Coronary artery (tissue), 2 donors: ENCODE measurements at regions not wholly inside any gene's neighbourhood (a gene's known extent, or its start where the extent isn't known, plus 50 kb on each side); places are given as distances from the start of the nearest gene placed in this dataset.

ENCODE experiments used
- DNase-seq: peaks from one replicate; pipeline ENCODE4 v3.0.0-alpha.2; 2017; ENCODE audit warnings: low spot score
- H3K27ac ChIP-seq, 2 donors: fragments of 200-600 bp; sonication (generic); one replicate each; pipeline ENCODE4 v1.5.1; 2016 to 2019
- H3K4me3 ChIP-seq: fragments of 200-600 bp; sonication (generic); 2 replicates; pipeline ENCODE4 v1.5.1; 2016; ENCODE audit warnings: mild to moderate bottlenecking, moderate library complexity
- CTCF ChIP-seq: fragments of 200-600 bp; sonication (generic); IDR thresholded peaks from one replicate; pipeline ENCODE4 v1.5.1; 2019; ENCODE audit warnings: antibody characterized with exemption

GRCh38 chr9:84151236-84151635 lies 170.6 kb downstream of the RMI1 start:
- TF ChIP-seq CTCF = no peak

GRCh38 chr9:84151640-84152039 lies 171.0 kb downstream of the RMI1 start:
- no peak for TF ChIP-seq CTCF
- no peak for DNase-seq
- no peak overlapping the region for H3K27ac ChIP-seq
- no peak overlapping the region for H3K4me3 ChIP-seq

More at GRCh38 chr9:84151236-84151635, 170.6 kb downstream of the RMI1 start:
- no peak for DNase-seq
- no peak overlapping the region for H3K4me3 ChIP-seq
- no peak overlapping the region for H3K27ac ChIP-seq

- Histone ChIP-seq H3K4me3 (no peak overlapping the region), H3K27ac (no peak overlapping the region)
- no peak for DNase-seq
- TF ChIP-seq CTCF = no peak
Observed at GRCh38 chr9:84152204-84152603, 171.6 kb downstream of the RMI1 start.

- no peak overlapping the region for H3K27ac ChIP-seq
- H3K4me3 ChIP-seq = no peak overlapping the region
- TF ChIP-seq CTCF = no peak
- DNase-seq = no peak
Observed at GRCh38 chr9:84153885-84154284, 173.3 kb downstream of the RMI1 start.

GRCh38 chr9:84154320-84154719 lies 173.7 kb downstream of the RMI1 start:
- no peak overlapping the region for H3K4me3 ChIP-seq
- no peak for DNase-seq
- no peak overlapping the region for H3K27ac ChIP-seq
- no peak for TF ChIP-seq CTCF

- TF ChIP-seq CTCF = no peak
- Histone ChIP-seq H3K27ac (no peak overlapping the region), H3K4me3 (no peak overlapping the region)
- no peak for DNase-seq
Observed at GRCh38 chr9:84163052-84163650, 177.4 kb downstream of the SLC28A3 start.

GRCh38 chr9:84166891-84167290 lies 173.7 kb downstream of the SLC28A3 start:
- H3K27ac ChIP-seq = no peak overlapping the region
- no peak overlapping the region for H3K4me3 ChIP-seq
- no peak for DNase-seq
- TF ChIP-seq CTCF = no peak
